Liver (tissue), 8 donors: ENCODE measurements at regions not wholly inside any gene's neighbourhood (a gene's known extent, or its start where the extent isn't known, plus 50 kb on each side); places are given as distances from the start of the nearest gene placed in this dataset.

Experiments used
- DNase-seq: peaks from one replicate; pipeline ENCODE4 v3.0.0-alpha.2; 2017; ENCODE audit warnings: low spot score
- H3K27ac ChIP-seq, 2 donors: one replicate each; pipeline ENCODE4 v1.7.0; 2013; ENCODE audit warnings: inconsistent platforms in 2 of 2, low read length in 2 of 2, control low read depth in 1 of 2, low read depth in 1 of 2, mild to moderate bottlenecking in 1 of 2
- H3K27me3 ChIP-seq, 4 donors: one replicate each; pipeline versions ENCODE4 v1.6.1 to v1.7.0; 2013; ENCODE audit warnings: low read length in 3 of 4, inconsistent platforms in 1 of 4, mild to moderate bottlenecking in 1 of 4, moderate library complexity in 1 of 4; ENCODE audit not compliant: control insufficient read depth in 4 of 4, insufficient read depth in 4 of 4
- H3K36me3 ChIP-seq, 4 donors: one replicate each; pipeline versions ENCODE4 v1.6.1 to v1.7.0; 2013; ENCODE audit warnings: low read length in 3 of 4, mild to moderate bottlenecking in 3 of 4, low read depth in 1 of 4, moderate library complexity in 1 of 4; ENCODE audit not compliant: control insufficient read depth in 4 of 4, insufficient read depth in 3 of 4
- H3K4me1 ChIP-seq, 4 donors: one replicate each; pipeline versions ENCODE4 v1.6.1 to v1.7.0; 2013; ENCODE audit warnings: low read length in 3 of 4, mild to moderate bottlenecking in 3 of 4, moderate library complexity in 1 of 4; ENCODE audit not compliant: control insufficient read depth in 4 of 4, insufficient read depth in 4 of 4
- H3K4me3 ChIP-seq, 3 donors: one replicate each; pipeline versions ENCODE4 v1.6.1 to v1.7.0; 2013; ENCODE audit warnings: low read length in 3 of 3, control low read depth in 1 of 3, low read depth in 1 of 3, mild to moderate bottlenecking in 1 of 3
- H3K9ac ChIP-seq, 2 donors: one replicate each; pipeline ENCODE4 v1.7.0; 2013; ENCODE audit warnings: low read length in 2 of 2, mild to moderate bottlenecking in 2 of 2, moderate library complexity in 2 of 2, control low read depth in 1 of 2, low read depth in 1 of 2
- H3K9me3 ChIP-seq, 4 donors: one replicate each; pipeline versions ENCODE4 v1.6.1 to v1.7.0; 2013; ENCODE audit warnings: low read length in 3 of 4; ENCODE audit not compliant: control insufficient read depth in 4 of 4
- EGR1 ChIP-seq, 2 donors: IDR thresholded peaks; 2 replicates each; pipeline ENCODE4 v1.6.1; 2016 to 2018; ENCODE audit warnings: antibody characterized with exemption in 2 of 2, low read depth in 2 of 2
- FOXA1 ChIP-seq: IDR thresholded peaks from 2 replicates; pipeline ENCODE4 v1.6.1; 2016; ENCODE audit warnings: antibody characterized with exemption
- FOXA2 ChIP-seq: IDR thresholded peaks from 2 replicates; pipeline ENCODE4 v1.6.1; 2016; ENCODE audit warnings: antibody characterized with exemption
- GABPA ChIP-seq, 2 donors: IDR thresholded peaks in 1 of 2; conservative IDR thresholded peaks in 1 of 2; 2 replicates each; pipeline ENCODE4 v1.6.1; 2016; ENCODE audit warnings: antibody characterized with exemption in 2 of 2, mild to moderate bottlenecking in 1 of 2, moderate library complexity in 1 of 2
- HNF4A ChIP-seq, 2 donors: conservative IDR thresholded peaks; 2 replicates each; pipeline ENCODE4 v1.6.1; 2016; ENCODE audit warnings: antibody characterized with exemption in 2 of 2, mild to moderate bottlenecking in 2 of 2
- HNF4G ChIP-seq: IDR thresholded peaks from 2 replicates; pipeline ENCODE4 v1.6.1; 2016; ENCODE audit warnings: antibody characterized with exemption
- JUND ChIP-seq, 2 donors: IDR thresholded peaks; 2 replicates each; pipeline ENCODE4 v1.6.1; 2016; ENCODE audit warnings: antibody characterized with exemption in 2 of 2
- MAX ChIP-seq: IDR thresholded peaks from 2 replicates; pipeline ENCODE4 v1.6.1; 2016; ENCODE audit warnings: antibody characterized with exemption
- NR2F2 ChIP-seq: IDR thresholded peaks from 2 replicates; pipeline ENCODE4 v1.6.1; 2016; ENCODE audit warnings: antibody characterized with exemption
- RAD21 ChIP-seq, 2 donors: IDR thresholded peaks; 2 replicates each; pipeline ENCODE4 v1.6.1; 2016; ENCODE audit warnings: antibody characterized with exemption in 2 of 2, mild to moderate bottlenecking in 2 of 2
- RXRA ChIP-seq, 2 donors: IDR thresholded peaks; 2 replicates each; pipeline ENCODE4 v1.6.1; 2017 to 2018; ENCODE audit warnings: antibody characterized with exemption in 2 of 2, mild to moderate bottlenecking in 1 of 2
- SP1 ChIP-seq: IDR thresholded peaks from 2 replicates; pipeline ENCODE4 v1.6.1; 2018; ENCODE audit warnings: antibody characterized with exemption, mild to moderate bottlenecking
- TAF1 ChIP-seq: conservative IDR thresholded peaks from 2 replicates; pipeline ENCODE4 v1.6.1; 2016; ENCODE audit warnings: antibody characterized with exemption, mild to moderate bottlenecking
- WGBS: extraction: QIAGEN DNeasy Blood & Tissue Kit; methylation state at CpG from one replicate; pipeline ENCODE4 v1.1.7; 2013; 5-methylcytosine and 5-hydroxymethylcytosine counted together
- TF ChIP-seq, protein P1 (sequence below): fragments of 150-350 bp; IDR thresholded peaks from 2 replicates; pipeline ENCODE4 v1.5.1; 2017; ENCODE audit warnings: improper control_type of control experiment, low read depth, low read length; ENCODE audit not compliant: missing input control
- TF ChIP-seq, protein P2 (sequence below): IDR thresholded peaks from 2 replicates; pipeline ENCODE4 v1.6.1; 2016; ENCODE audit warnings: antibody characterized with exemption
- TF ChIP-seq, protein P3 (sequence below): IDR thresholded peaks from 2 replicates; pipeline ENCODE4 v1.6.1; 2016; ENCODE audit warnings: antibody characterized with exemption
- donor health status: healthy.
- donor health status: healthy.
- donor health status: healthy.
- donor health status: healthy.
- donor health status: healthy.

DNA sequence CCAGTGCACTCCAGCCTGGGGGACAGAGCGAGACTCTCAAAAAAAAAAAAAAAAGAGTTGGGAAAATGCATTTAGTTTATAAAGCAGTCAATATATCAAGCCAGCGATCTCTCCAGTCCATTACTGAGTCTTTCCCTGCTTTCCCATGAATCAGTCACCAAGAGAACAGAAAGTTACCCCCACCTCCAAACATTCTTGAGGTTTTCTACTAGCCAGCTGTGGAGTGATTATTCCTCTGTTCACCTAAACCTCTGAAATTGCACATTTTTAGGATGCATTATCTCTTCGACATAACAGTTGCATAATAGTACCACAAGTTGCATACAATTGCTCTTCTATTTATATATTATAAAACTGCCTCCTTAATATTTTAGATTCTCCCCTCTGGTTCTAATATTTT is 134.8 kb upstream of the DIO3 start:
- DNase-seq, result no peak
- no peaks in the 10 kb centered on the region for H3K27me3 ChIP-seq
- H3K9me3 ChIP-seq, result peaks cover 3 to 12% (median 6%) of the 10 kb centered on the region in 4 donors
- no peak overlapping the region for H3K27ac ChIP-seq
- TF ChIP-seq RXRA (IDR thresholded peaks at IDR 0.05) (no peak), EGR1 (IDR thresholded peaks at IDR 0.05; ENCODE audit: low read depth in 2 of 2) (no peak), FOXA1 (no peak), HNF4G (no peak), MAX (no peak), TAF1 (no peak), RAD21 (IDR thresholded peaks at IDR 0.05) (no peak)
- TF ChIP-seq, protein P1, sequence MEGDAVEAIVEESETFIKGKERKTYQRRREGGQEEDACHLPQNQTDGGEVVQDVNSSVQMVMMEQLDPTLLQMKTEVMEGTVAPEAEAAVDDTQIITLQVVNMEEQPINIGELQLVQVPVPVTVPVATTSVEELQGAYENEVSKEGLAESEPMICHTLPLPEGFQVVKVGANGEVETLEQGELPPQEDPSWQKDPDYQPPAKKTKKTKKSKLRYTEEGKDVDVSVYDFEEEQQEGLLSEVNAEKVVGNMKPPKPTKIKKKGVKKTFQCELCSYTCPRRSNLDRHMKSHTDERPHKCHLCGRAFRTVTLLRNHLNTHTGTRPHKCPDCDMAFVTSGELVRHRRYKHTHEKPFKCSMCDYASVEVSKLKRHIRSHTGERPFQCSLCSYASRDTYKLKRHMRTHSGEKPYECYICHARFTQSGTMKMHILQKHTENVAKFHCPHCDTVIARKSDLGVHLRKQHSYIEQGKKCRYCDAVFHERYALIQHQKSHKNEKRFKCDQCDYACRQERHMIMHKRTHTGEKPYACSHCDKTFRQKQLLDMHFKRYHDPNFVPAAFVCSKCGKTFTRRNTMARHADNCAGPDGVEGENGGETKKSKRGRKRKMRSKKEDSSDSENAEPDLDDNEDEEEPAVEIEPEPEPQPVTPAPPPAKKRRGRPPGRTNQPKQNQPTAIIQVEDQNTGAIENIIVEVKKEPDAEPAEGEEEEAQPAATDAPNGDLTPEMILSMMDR, result no peak
- no peaks in the 10 kb centered on the region for H3K4me1 ChIP-seq
- no peaks in the 10 kb centered on the region for H3K36me3 ChIP-seq
- H3K4me3 ChIP-seq, result no peak overlapping the region
- H3K9ac ChIP-seq, result no peak overlapping the region
- 94% methylated on average over 3 of the region's 3 CpGs for WGBS

DNA sequence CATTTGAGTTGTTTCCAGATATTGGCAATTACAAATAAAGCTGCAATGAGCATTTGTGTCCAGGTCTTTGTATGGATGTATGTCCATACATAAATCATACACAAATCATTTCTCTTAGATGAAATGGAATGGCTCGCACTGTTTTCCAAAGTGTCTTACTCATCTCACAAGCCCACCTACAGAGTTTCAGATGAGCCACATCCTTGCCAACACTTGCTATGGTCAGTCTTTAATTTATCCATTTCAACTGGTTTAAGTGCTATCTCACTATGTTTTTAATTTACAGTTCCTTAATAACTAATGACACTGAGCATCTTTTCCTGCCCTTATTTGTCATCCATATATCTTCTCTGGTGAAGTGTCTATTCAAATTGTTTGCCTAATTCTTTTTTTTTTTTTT is 132.9 kb upstream of the DIO3 start:
- DNase-seq, result no peak
- TF ChIP-seq EGR1 (IDR thresholded peaks at IDR 0.05; ENCODE audit: low read depth in 2 of 2) (no peak), HNF4A (conservative IDR thresholded peaks at IDR 0.05) (no peak)
- no peak overlapping the region for H3K4me3 ChIP-seq
- no peaks in the 10 kb centered on the region for H3K4me1 ChIP-seq
- no peaks in the 10 kb centered on the region for H3K36me3 ChIP-seq
- no peaks in the 10 kb centered on the region for H3K27me3 ChIP-seq
- 93% methylated on average over 1 of the region's 1 CpG for WGBS
- H3K9ac ChIP-seq, result no peak overlapping the region
- H3K9me3 ChIP-seq, result peaks cover 3 to 12% (median 6%) of the 10 kb centered on the region in 4 donors
- no peak overlapping the region for H3K27ac ChIP-seq

DNA sequence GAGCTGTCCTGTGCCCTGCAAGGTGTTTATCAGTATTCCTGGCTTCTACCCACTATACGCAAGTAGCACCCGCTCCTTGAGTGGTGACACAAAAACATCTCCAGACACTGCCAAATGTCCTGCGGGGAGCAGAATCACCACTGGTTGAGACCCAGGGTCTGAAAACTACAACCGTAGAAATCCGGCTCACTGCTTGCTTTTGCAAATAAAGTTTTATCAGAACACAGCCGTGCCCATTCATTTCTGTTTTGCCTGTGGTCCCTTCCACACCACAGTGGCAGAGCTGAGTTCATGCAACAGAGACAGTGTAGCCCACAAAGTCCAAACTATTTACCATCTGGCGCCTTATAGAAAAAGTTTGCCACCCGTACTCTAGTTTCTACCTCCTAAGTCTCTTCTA is 125.7 kb upstream of the DIO3 start:
- H3K4me1 ChIP-seq, result no peaks in the 10 kb centered on the region
- TF ChIP-seq, protein P2, sequence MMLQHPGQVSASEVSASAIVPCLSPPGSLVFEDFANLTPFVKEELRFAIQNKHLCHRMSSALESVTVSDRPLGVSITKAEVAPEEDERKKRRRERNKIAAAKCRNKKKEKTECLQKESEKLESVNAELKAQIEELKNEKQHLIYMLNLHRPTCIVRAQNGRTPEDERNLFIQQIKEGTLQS, result no peak
- TF ChIP-seq, protein P1, result no peak
- TF ChIP-seq HNF4G (no peak), RAD21 (IDR thresholded peaks at IDR 0.05) (no peak), MAX (no peak), FOXA2 (no peak), SP1 (no peak), TAF1 (no peak), JUND (IDR thresholded peaks at IDR 0.05) (no peak), EGR1 (IDR thresholded peaks at IDR 0.05; ENCODE audit: low read depth in 2 of 2) (no peak), GABPA (IDR thresholded peaks at IDR 0.05 in 1 of 2, conservative IDR thresholded peaks at IDR 0.05 in 1 of 2) (no peak), FOXA1 (no peak), NR2F2 (no peak)
- TF ChIP-seq, protein P3, sequence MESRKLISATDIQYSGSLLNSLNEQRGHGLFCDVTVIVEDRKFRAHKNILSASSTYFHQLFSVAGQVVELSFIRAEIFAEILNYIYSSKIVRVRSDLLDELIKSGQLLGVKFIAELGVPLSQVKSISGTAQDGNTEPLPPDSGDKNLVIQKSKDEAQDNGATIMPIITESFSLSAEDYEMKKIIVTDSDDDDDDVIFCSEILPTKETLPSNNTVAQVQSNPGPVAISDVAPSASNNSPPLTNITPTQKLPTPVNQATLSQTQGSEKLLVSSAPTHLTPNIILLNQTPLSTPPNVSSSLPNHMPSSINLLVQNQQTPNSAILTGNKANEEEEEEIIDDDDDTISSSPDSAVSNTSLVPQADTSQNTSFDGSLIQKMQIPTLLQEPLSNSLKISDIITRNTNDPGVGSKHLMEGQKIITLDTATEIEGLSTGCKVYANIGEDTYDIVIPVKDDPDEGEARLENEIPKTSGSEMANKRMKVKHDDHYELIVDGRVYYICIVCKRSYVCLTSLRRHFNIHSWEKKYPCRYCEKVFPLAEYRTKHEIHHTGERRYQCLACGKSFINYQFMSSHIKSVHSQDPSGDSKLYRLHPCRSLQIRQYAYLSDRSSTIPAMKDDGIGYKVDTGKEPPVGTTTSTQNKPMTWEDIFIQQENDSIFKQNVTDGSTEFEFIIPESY, result no peak
- 94% methylated on average over 8 of the region's 8 CpGs for WGBS
- no peak overlapping the region for H3K9ac ChIP-seq
- no peak overlapping the region for H3K4me3 ChIP-seq
- H3K27ac ChIP-seq, result no peak overlapping the region
- no peaks in the 10 kb centered on the region for H3K36me3 ChIP-seq
- no peak for DNase-seq
- H3K9me3 ChIP-seq, result no peaks in the 10 kb centered on the region
- no peaks in the 10 kb centered on the region for H3K27me3 ChIP-seq
